OCI-LY3 (cell line): ENCODE measurements at regions not wholly inside any gene's neighbourhood (a gene's known extent, or its start where the extent isn't known, plus 50 kb on each side); places are given as distances from the start of the nearest gene placed in this dataset.

Source experiments
- H2AFZ ChIP-seq: fragments of 200-600, 300-600 bp; shearing (Covaris generic); 2 replicates; pipeline ENCODE4 v1.6.0; 2014; ENCODE audit warnings: antibody characterized with exemption, low read depth, low read length
- H3K27ac ChIP-seq: fragments of 200-600, 300-600 bp; sonication (generic); 2 replicates; pipeline ENCODE4 v1.5.1; 2014; ENCODE audit warnings: mild to moderate bottlenecking, low read length, moderate library complexity, mixed read lengths
- H3K27me3 ChIP-seq: fragments of 200-600, 300-600 bp; sonication (generic); 2 replicates; pipeline ENCODE4 v1.6.1; 2014; ENCODE audit warnings: low read depth, low read length, mixed read lengths
- H3K36me3 ChIP-seq: fragments of 200-600, 300-600 bp; sonication (generic); replicated peaks from 2 replicates; pipeline ENCODE3; 2014; ENCODE audit warnings: low read depth, low read length, mixed read lengths
- H3K4me1 ChIP-seq: fragments of 300-600, 200-600 bp; sonication (generic); 2 replicates; pipeline ENCODE4 v1.6.1; 2014; ENCODE audit warnings: low read length, mixed read lengths
- H3K4me2 ChIP-seq: fragments of 200-600, 300-600 bp; sonication (generic); 2 replicates; pipeline ENCODE4 v1.6.1; 2014; ENCODE audit warnings: low read length, mixed read lengths
- H3K4me3 ChIP-seq: fragments of 300-600, 200-600 bp; sonication (generic); 2 replicates; pipeline ENCODE4 v1.5.1; 2014; ENCODE audit warnings: antibody characterized with exemption, mild to moderate bottlenecking, low read length, moderate library complexity
- H3K79me2 ChIP-seq: fragments of 300-600, 200-600 bp; shearing (Covaris generic); 2 replicates; pipeline ENCODE4 v1.6.1; 2014; ENCODE audit warnings: mild to moderate bottlenecking, low read length, mixed read lengths
- H3K9ac ChIP-seq: fragments of 300-600, 200-600 bp; shearing (Covaris generic); 2 replicates; pipeline ENCODE4 v1.6.0; 2014; ENCODE audit warnings: mild to moderate bottlenecking, low read length, moderate library complexity
- H3K9me3 ChIP-seq: fragments of 200-600, 300-600 bp; shearing (Covaris generic); 2 replicates; pipeline ENCODE4 v1.6.1; 2014; ENCODE audit warnings: low read length, mixed read lengths; ENCODE audit not compliant: insufficient read depth
- H4K20me1 ChIP-seq: fragments of 200-600, 300-600 bp; sonication (generic); 2 replicates; pipeline ENCODE4 v1.6.1; 2016; ENCODE audit warnings: low read length, mixed read lengths; ENCODE audit not compliant: insufficient read depth
- CTCF ChIP-seq: fragments of 200-600, 300-600 bp; sonication (generic); IDR thresholded peaks from 2 replicates; pipeline ENCODE4 v1.5.1; 2014; ENCODE audit warnings: antibody characterized with exemption, low read length, low read depth
- EZH2phosphoT487 ChIP-seq: fragments of 200-600 bp; shearing (Covaris generic); IDR thresholded peaks from 2 replicates; pipeline ENCODE4 v1.6.1; 2018; ENCODE audit warnings: antibody characterized with exemption, mixed run types, low read depth

- Histone ChIP-seq H3K27me3 (no peaks in the 10 kb centered on the region), H3K9me3 (no peaks in the 10 kb centered on the region), H3K27ac (no peak overlapping the region), H3K4me1 (no peaks in the 10 kb centered on the region), H3K4me3 (no peak overlapping the region), H3K36me3 (no peaks in the 10 kb centered on the region), H2AFZ (no peak overlapping the region), H3K4me2 (no peak overlapping the region), H3K79me2 (no peaks in the 10 kb centered on the region), H3K9ac (no peak overlapping the region), H4K20me1 (no peaks in the 10 kb centered on the region)
- TF ChIP-seq EZH2phosphoT487: no peak
- TF ChIP-seq CTCF: no peak
Measured at GRCh38 chrX:28223469-28223868, 242.2 kb upstream of the DCAF8L1 start.

DNA sequence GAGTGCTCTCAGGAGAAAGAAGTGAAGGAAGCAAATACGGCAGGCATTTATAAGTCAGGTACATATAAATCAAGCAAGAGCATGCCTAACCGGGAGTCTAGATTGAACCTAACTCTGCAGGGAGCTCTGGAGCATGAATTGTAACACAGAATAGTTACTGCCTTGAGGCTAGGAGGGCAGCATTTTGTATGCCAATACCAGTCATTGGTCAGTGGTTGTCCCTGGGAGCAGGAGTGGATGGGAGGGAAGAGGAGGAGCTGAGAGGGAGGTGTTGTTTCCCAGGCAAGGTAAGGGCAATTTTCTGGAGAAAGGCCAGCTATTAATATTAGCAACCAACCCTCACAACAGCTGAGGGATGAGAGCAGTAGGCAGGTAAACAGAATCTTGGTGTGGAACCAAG is 224.7 kb upstream of the DCAF8L1 start:
- Histone ChIP-seq H3K36me3 (no peaks in the 10 kb centered on the region), H3K4me2 (no peak overlapping the region), H3K9ac (no peak overlapping the region), H2AFZ (no peak overlapping the region), H3K4me1 (no peaks in the 10 kb centered on the region), H3K27me3 (no peaks in the 10 kb centered on the region), H4K20me1 (no peaks in the 10 kb centered on the region), H3K4me3 (no peak overlapping the region), H3K9me3 (no peaks in the 10 kb centered on the region), H3K79me2 (no peaks in the 10 kb centered on the region), H3K27ac (no peak overlapping the region)
- TF ChIP-seq CTCF (no peak), EZH2phosphoT487 (no peak)

DNA sequence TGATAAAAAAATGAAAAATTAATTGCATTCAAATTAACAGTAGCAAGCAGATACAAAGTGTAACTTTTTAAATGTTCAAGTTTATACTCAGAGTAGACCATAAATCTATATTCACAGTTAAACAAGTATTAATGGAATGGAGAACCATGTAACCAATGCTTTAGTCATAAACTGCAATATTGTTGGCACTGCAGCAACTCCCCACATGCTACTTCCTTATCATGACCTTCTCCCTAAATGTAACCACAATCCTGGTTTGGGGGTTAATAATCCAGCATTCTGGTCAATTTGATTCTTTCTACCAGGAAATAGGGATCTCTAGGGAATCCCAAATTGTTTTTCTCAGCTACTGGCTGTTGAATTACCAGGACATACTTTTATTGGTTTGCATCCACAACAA is 223.9 kb upstream of the DCAF8L1 start:
- Histone ChIP-seq H3K27ac (no peak overlapping the region), H3K9ac (no peak overlapping the region), H4K20me1 (no peaks in the 10 kb centered on the region), H3K9me3 (no peaks in the 10 kb centered on the region), H3K4me3 (no peak overlapping the region), H2AFZ (no peak overlapping the region), H3K79me2 (no peaks in the 10 kb centered on the region), H3K4me1 (no peaks in the 10 kb centered on the region), H3K27me3 (no peaks in the 10 kb centered on the region), H3K4me2 (no peak overlapping the region), H3K36me3 (no peaks in the 10 kb centered on the region)
- TF ChIP-seq CTCF: no peak
- TF ChIP-seq EZH2phosphoT487: no peak

DNA sequence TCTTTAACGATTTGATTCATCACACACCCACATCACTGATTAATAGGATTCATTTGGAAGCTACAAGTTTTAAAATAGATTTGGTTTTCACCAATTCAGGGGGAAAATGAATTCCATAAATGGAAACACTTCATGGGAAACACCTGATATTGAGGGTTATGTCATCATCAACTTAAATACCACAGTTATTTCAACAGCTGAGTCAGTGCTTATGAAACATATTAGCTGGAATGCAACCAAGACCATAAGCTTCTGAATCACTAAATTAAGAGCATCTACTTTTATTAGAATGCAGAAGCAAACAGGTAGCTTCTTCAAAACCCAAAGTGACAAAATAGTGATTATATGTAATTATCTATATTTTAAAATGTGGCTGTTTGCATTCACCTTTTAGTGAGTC is 207.8 kb upstream of the DCAF8L1 start:
- peaks cover 10% of the 10 kb centered on the region for H3K4me1 ChIP-seq
- H3K9me3 ChIP-seq: no peaks in the 10 kb centered on the region
- no peaks in the 10 kb centered on the region for H3K27me3 ChIP-seq
- H3K9ac ChIP-seq: no peak overlapping the region
- H3K4me2 ChIP-seq: no peak overlapping the region
- H4K20me1 ChIP-seq: no peaks in the 10 kb centered on the region
- H3K4me3 ChIP-seq: no peak overlapping the region
- H3K36me3 ChIP-seq: no peaks in the 10 kb centered on the region
- TF ChIP-seq CTCF: no peak
- no peak for TF ChIP-seq EZH2phosphoT487
- no peak overlapping the region for H2AFZ ChIP-seq
- H3K27ac ChIP-seq: no peak overlapping the region
- no peaks in the 10 kb centered on the region for H3K79me2 ChIP-seq
